GM12875 (cell line): ENCODE measurements at regions not wholly inside any gene's neighbourhood (a gene's known extent, or its start where the extent isn't known, plus 50 kb on each side); places are given as distances from the start of the nearest gene placed in this dataset.
A peak's percentile ranks its signal among the peaks of the same experiment; 100 is the strongest.

Source experiments
- H3K4me3 ChIP-seq: one replicate; pipeline ENCODE4 v1.5.1; 2011; ENCODE audit warnings: low read depth, low read length, control low read depth
- CTCF ChIP-seq: IDR thresholded peaks from 2 replicates; pipeline ENCODE4 v1.5.1; 2011; ENCODE audit warnings: low read depth, mild to moderate bottlenecking, control low read depth, inconsistent platforms, low read length, moderate library complexity, borderline replicate concordance; ENCODE audit not compliant: insufficient read depth

- no peak overlapping the region for H3K4me3 ChIP-seq
- TF ChIP-seq CTCF: no peak
Observed at GRCh38 chr5:102554082-102554481, 55.3 kb upstream of the SLCO6A1 start.

DNA sequence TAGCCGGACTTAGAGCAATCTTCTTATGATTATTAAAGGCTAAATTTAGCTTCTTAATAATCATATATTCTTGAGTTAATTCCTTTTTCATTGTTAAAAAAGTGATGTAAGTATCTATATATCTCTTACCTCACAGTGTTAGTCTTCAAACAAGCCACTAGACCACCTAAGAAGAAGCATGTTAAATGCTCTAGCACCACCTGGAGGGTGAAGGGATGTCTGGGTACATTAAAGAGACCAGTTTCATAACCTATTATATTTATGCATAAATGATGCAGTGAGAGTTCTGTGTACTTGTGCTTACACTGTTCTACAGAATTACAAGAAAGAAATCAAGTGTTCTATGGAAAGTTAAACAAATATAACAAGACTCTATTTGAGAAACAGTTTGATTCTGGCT lies 55.9 kb upstream of the SLCO6A1 start:
- H3K4me3 ChIP-seq: no peak overlapping the region
- TF ChIP-seq CTCF: no peak

DNA sequence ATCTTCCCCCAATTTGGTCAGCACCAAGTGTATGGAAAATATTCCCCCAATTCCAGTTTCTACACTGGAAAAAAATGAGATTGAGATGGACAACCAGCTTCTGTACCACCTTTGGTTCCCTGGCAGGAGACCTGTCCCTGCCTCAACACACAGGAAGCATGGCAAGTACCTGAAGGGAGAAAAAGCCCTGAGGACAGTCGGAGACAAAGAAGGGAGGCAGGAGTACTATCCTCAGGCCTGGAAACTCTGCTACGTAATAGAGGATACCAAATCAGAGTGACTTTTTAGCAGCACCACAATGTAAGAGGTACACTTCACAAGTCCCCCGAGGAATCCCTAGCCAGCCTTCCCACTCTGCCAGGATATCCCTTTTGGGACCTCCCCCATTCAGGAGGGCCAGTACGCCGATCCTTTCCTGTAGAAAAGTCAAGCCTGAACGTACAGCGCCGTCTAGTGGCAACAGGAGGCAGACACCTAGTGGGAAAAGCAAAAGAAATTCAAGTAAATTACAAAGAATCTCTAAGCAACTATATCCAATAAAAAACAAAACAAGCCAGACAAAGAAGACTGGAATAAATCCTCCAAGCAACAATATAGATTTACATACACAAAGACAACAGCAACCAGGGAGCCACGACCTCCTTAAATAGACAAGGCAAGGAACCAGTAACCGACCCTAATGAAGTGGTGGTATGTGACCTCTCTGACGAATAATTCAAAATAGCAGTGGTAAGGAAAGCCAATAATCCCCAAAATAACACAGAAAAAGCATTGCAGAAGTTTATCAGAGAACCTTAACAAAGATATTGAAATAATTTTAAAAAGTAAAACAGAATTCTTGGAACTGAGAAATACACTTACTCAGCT lies 63.3 kb upstream of the SLCO6A1 start:
- TF ChIP-seq CTCF: peak; percentile 89
- no peak overlapping the region for H3K4me3 ChIP-seq

GRCh38 chr5:102570747-102571146 lies 71.9 kb upstream of the SLCO6A1 start:
- TF ChIP-seq CTCF: no peak
- no peak overlapping the region for H3K4me3 ChIP-seq

GRCh38 chr5:102578362-102578761 lies 79.6 kb upstream of the SLCO6A1 start:
- TF ChIP-seq CTCF: no peak
- no peak overlapping the region for H3K4me3 ChIP-seq

DNA sequence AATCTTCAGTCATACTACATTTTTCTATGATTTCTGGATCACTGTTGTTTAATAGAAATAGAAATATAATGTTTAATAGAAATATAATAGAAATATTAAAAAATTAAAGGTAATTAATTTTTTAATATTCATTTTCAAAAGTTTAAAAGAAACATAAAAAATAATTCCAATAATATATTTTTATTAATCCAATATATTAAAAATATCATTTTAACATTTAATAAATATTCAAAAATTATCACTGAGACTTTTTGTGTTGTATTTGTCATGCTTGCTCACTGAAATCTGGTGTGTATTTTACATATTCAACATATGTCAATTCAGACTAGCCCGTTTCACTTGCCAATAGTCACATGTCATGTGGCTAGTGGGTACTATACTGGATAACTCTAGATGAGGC lies 80.6 kb upstream of the SLCO6A1 start:
- no peak overlapping the region for H3K4me3 ChIP-seq
- no peak for TF ChIP-seq CTCF

DNA sequence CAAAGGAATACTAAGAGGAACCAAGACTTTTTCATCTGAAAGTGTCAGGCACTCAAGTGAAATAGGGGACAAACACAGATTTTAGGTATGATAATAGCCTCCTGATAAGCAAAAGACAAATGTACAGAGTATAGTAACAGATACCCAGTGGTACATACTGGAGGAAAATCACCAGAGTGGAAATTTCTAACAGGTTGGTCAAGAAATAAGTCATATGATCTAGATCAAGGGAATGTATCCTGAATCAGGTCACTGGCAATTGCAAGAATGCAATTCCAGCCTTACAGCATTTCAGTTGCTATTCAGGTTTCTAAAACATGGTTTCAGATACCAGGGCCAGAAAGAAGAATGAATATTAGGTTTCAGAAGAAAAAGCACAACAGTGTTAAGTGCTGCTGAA lies 82.2 kb upstream of the SLCO6A1 start:
- no peak for TF ChIP-seq CTCF
- no peak overlapping the region for H3K4me3 ChIP-seq
